Right lobe of liver (tissue), 6 donors: ENCODE measurements at regions not wholly inside any gene's neighbourhood (a gene's known extent, or its start where the extent isn't known, plus 50 kb on each side); places are given as distances from the start of the nearest gene placed in this dataset.

ENCODE experiments used
- ATAC-seq, 4 donors: fragments of 200-7000 bp; cut with Tn5 transposase; one replicate each; pipeline ENCODE4 v1.9.1; 2020; ENCODE audit warnings: mild to moderate bottlenecking in 4 of 4, moderate library complexity in 4 of 4
- DNase-seq, 3 donors: peaks; one replicate each; pipeline ENCODE4 v3.0.0-alpha.2; 2020
- H3K27ac ChIP-seq, 3 donors: fragments of 200-600 bp; one replicate each; pipeline ENCODE4 v1.8.0; 2022
- H3K27me3 ChIP-seq, 2 donors: fragments of 200-600 bp; one replicate each; pipeline ENCODE4 v1.8.0; 2022
- H3K36me3 ChIP-seq, 4 donors: fragments of 200-600 bp; sonication (generic) in 1 of 4; one replicate each; pipeline versions ENCODE4 v1.5.1 to v1.8.0; 2017 to 2022; ENCODE audit warnings: control low read depth in 1 of 4
- H3K4me1 ChIP-seq, 4 donors: fragments of 200-600 bp; sonication (generic) in 1 of 4; one replicate each; pipeline versions ENCODE4 v1.5.1 to v1.8.0; 2017 to 2022; ENCODE audit warnings: control low read depth in 1 of 4
- H3K4me3 ChIP-seq, 3 donors: fragments of 200-600 bp; one replicate each; pipeline ENCODE4 v1.8.0; 2022
- H3K9me3 ChIP-seq, 4 donors: fragments of 200-600 bp; sonication (generic) in 1 of 4; one replicate each; pipeline versions ENCODE4 v1.5.1 to v1.8.0; 2017 to 2022; ENCODE audit warnings: control low read depth in 1 of 4
- POLR2A ChIP-seq: fragments of 450-650 bp; IDR thresholded peaks from one replicate; pipeline ENCODE4 v1.6.1; 2017; ENCODE audit warnings: antibody characterized with exemption, mild to moderate bottlenecking
- WGBS: methylation state at CpG from one replicate; pipeline ENCODE4 v1.1.6; 2018; ENCODE audit warnings: low coverage, low lambda C conversion rate; ENCODE audit not compliant: insufficient coverage; ENCODE audit errors: missing lambda C conversion rate; 5-methylcytosine and 5-hydroxymethylcytosine counted together
- intact Hi-C, 2 donors: fragments of 100-400 bp; cut with DNase I; formaldehyde crosslinking; loops; one replicate each; pipeline versions ENCODE4 v1.11.2 to v1.14.1; 2022
- TF ChIP-seq, protein P1 (sequence below), 4 donors: fragments of 200-600 bp in 3 of 4; fragments of 450-650 bp in 1 of 4; IDR thresholded peaks; one replicate each; pipeline versions ENCODE4 v1.5.1 to v1.8.0; 2016 to 2022; ENCODE audit warnings: antibody characterized with exemption in 4 of 4, mild to moderate bottlenecking in 2 of 4
- donor health status: DM: no; HTN: yes; CAD: no.
- donor health status: DM: no; HTN: no; CAD: no.
- donor health status: DM: no; HTN: no; CAD: no.
- donor health status: DM: no; HTN: yes; CAD: no.
- donor health status: DM: no; HTN: yes; CAD: no.

DNA sequence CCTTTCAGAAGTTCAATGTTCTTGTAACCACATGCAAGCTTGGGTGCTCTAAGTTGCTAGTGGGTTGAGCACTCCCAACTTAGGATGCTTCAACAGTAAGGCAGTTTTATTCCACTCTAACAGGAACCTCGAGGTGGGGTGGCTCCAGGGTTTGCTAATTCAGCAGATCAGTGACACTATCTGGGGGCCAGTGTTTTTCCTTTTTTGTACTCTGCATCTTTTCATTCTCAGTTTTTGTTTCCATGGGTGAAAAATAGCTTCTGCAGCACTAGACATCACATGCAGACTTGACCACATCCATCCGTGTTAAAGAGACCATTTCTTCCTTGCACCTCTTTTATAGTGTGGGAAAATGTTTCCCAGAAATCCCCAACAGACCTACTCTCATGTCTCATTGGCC, 497.6 kb downstream of the STIM2 start:
- Histone ChIP-seq H3K9me3 (no peaks in the 10 kb centered on the region), H3K27me3 (no peaks in the 10 kb centered on the region), H3K36me3 (no peaks in the 10 kb centered on the region), H3K4me3 (no peak overlapping the region), H3K4me1 (no peaks in the 10 kb centered on the region), H3K27ac (no peak overlapping the region)
- DNase-seq (no peak), ATAC-seq (no peak)
- WGBS, result 32% methylated on average over 2 of the region's 2 CpGs
- intact Hi-C loops, result no loop called here
- TF ChIP-seq, protein P1, sequence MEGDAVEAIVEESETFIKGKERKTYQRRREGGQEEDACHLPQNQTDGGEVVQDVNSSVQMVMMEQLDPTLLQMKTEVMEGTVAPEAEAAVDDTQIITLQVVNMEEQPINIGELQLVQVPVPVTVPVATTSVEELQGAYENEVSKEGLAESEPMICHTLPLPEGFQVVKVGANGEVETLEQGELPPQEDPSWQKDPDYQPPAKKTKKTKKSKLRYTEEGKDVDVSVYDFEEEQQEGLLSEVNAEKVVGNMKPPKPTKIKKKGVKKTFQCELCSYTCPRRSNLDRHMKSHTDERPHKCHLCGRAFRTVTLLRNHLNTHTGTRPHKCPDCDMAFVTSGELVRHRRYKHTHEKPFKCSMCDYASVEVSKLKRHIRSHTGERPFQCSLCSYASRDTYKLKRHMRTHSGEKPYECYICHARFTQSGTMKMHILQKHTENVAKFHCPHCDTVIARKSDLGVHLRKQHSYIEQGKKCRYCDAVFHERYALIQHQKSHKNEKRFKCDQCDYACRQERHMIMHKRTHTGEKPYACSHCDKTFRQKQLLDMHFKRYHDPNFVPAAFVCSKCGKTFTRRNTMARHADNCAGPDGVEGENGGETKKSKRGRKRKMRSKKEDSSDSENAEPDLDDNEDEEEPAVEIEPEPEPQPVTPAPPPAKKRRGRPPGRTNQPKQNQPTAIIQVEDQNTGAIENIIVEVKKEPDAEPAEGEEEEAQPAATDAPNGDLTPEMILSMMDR (IDR thresholded peaks at IDR 0.05), result no peak
- no peak for TF ChIP-seq POLR2A

DNA sequence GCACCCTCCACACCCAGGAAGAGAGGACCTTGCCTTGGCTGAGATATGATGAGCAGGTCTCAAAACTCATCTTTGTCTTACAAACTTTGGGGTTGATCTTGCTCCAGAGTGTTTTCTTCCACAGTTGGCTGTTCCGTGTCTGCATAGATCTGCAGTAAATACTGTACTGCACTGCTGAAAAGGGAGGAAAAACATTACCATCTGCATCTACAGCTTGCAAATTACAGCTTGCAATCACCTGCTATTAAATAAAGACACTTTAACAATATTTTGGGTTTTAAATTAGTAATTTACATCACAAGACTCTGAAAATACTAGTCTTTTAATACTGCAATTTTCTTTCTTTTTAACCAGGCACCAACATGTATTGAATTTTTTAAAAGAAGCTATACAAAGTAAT, 499.5 kb downstream of the STIM2 start:
- Histone ChIP-seq H3K36me3 (no peaks in the 10 kb centered on the region), H3K27ac (no peak overlapping the region), H3K9me3 (no peaks in the 10 kb centered on the region), H3K4me1 (no peaks in the 10 kb centered on the region), H3K4me3 (no peak overlapping the region), H3K27me3 (no peaks in the 10 kb centered on the region)
- ATAC-seq, result no peak
- WGBS, result 20% methylated on average over 1 of the region's 1 CpG
- TF ChIP-seq, protein P1 (IDR thresholded peaks at IDR 0.05), result no peak
- TF ChIP-seq POLR2A, result no peak
- no peak for DNase-seq
- intact Hi-C loops, result no loop called here

DNA sequence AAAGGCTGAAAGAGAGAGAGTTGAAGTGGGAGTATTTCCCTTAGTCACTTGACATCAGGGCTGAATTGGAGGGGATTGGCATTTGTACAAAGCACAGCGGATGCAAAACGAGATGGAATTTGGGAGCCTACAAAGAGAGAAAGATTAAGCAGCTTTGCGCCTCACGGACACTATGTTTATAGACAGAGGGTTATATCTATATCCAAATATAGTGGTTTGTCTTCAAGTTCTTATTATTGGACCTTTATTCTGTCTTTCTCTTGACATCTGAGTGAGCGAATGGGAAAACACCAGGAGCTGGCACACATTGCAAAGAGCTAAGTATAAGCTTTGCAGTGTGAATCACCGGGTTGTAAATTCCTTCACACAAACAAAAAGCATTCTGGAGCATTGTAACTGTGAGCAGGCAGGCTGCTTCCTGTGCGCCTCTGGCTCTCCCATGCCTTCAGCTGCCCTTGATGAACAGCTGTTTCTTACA, 500.2 kb downstream of the STIM2 start:
- no peaks in the 10 kb centered on the region for H3K4me1 ChIP-seq
- H3K36me3 ChIP-seq, result no peaks in the 10 kb centered on the region
- H3K4me3 ChIP-seq, result no peak overlapping the region
- H3K27ac ChIP-seq, result no peak overlapping the region
- intact Hi-C loops, result no loop called here
- ATAC-seq, result no peak
- no peak for DNase-seq
- 54% methylated on average over 7 of the region's 7 CpGs for whole genome bisulfite sequencing
- H3K27me3 ChIP-seq, result no peaks in the 10 kb centered on the region
- no peaks in the 10 kb centered on the region for H3K9me3 ChIP-seq
- TF ChIP-seq, protein P1 (IDR thresholded peaks at IDR 0.05), result no peak
- TF ChIP-seq POLR2A, result no peak

DNA sequence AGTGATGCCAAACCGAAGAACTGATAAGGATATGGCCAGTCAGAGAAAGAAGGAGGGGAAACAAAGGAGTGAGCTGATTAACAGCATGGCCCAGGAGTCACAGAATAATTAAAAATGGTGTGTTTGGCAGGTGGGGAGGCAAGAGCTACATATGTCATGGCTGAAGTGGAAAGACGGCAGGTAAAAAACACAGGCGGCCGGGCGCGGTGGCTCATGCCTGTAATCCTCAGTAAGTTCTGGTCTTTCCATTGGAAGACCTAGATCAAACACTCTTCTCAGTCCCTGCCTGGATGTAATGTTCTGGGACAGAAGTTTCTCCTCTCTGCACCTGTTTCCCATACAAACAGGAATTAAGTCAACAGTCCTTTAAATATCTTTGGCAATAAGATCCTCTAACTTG, 503.9 kb downstream of the STIM2 start:
- H3K4me1 ChIP-seq, result no peaks in the 10 kb centered on the region
- H3K4me3 ChIP-seq, result no peak overlapping the region
- 33% methylated on average over 1 of the region's 6 CpGs for WGBS
- no peak overlapping the region for H3K27ac ChIP-seq
- no peaks in the 10 kb centered on the region for H3K27me3 ChIP-seq
- H3K36me3 ChIP-seq, result no peaks in the 10 kb centered on the region
- DNase-seq (no peak), ATAC-seq (no peak)
- H3K9me3 ChIP-seq, result no peaks in the 10 kb centered on the region
- intact Hi-C loops, result no loop called here
- TF ChIP-seq, protein P1 (IDR thresholded peaks at IDR 0.05), result no peak
- no peak for TF ChIP-seq POLR2A
